ENCODE measurements at regions not wholly inside any gene's neighbourhood (a gene's known extent, or its start where the extent isn't known, plus 50 kb on each side); places are given as distances from the start of the nearest gene placed in this dataset.

- Histone ChIP-seq H3K4me1 (peaks cover 0 to 4% (median 0%) of the 10 kb centered on the region in 4 donors), H3K27ac (no peak overlapping the region), H3K36me3 (no peaks in the 10 kb centered on the region), H3K9me3 (no peaks in the 10 kb centered on the region), H3K4me3 (no peak overlapping the region), H3K27me3 (peaks cover 0 to 4% of the 10 kb centered on the region in 2 donors)
- intact Hi-C loops (cut with DNase I; ENCODE audit: low total_unique reads), result loop anchor here (5.0 to 10.0 kb wide), 2 partner anchors 641 to 749 kb away; no protein-coding TSS in a partner anchor
- no peak for DNase-seq
- TF ChIP-seq CTCF (IDR thresholded peaks at IDR 0.05), result no peak
Observed at GRCh38 chr20:24163506-24163905, 174.9 kb upstream of the GGTLC1 start.

- Histone ChIP-seq H3K4me1 (peaks cover 0 to 4% (median 0%) of the 10 kb centered on the region in 4 donors), H3K27me3 (peaks cover 0 to 4% of the 10 kb centered on the region in 2 donors), H3K9me3 (no peaks in the 10 kb centered on the region), H3K4me3 (no peak overlapping the region), H3K27ac (no peak overlapping the region), H3K36me3 (no peaks in the 10 kb centered on the region)
- TF ChIP-seq CTCF (IDR thresholded peaks at IDR 0.05), result peak; percentile 79
- DNase-seq, result peak; percentile 60 to 76
- intact Hi-C loops (cut with DNase I; ENCODE audit: low total_unique reads), result loop anchor here (5.0 to 10.0 kb wide), 2 partner anchors 644 to 752 kb away; no protein-coding TSS in a partner anchor
Observed at GRCh38 chr20:24160563-24161281, 172.1 kb upstream of the GGTLC1 start.

- H3K36me3 ChIP-seq, result no peaks in the 10 kb centered on the region
- DNase-seq, result no peak
- TF ChIP-seq CTCF (IDR thresholded peaks at IDR 0.05), result no peak
- no peak overlapping the region for H3K27ac ChIP-seq
- intact Hi-C loops (cut with DNase I; ENCODE audit: low total_unique reads), result no loop called here
- H3K9me3 ChIP-seq, result no peaks in the 10 kb centered on the region
- H3K4me3 ChIP-seq, result no peak overlapping the region
- no peaks in the 10 kb centered on the region for H3K4me1 ChIP-seq
- peaks cover 0 to 15% of the 10 kb centered on the region in 2 donors for H3K27me3 ChIP-seq
Observed at GRCh38 chr20:24158281-24158680, 169.7 kb upstream of the GGTLC1 start.

GRCh38 chr20:24157213-24157612 is 168.6 kb upstream of the GGTLC1 start:
- TF ChIP-seq CTCF (IDR thresholded peaks at IDR 0.05), result no peak
- DNase-seq, result no peak
- H3K9me3 ChIP-seq, result no peaks in the 10 kb centered on the region
- no peak overlapping the region for H3K4me3 ChIP-seq
- peaks cover 0 to 21% of the 10 kb centered on the region in 2 donors for H3K27me3 ChIP-seq
- H3K4me1 ChIP-seq, result no peaks in the 10 kb centered on the region
- H3K36me3 ChIP-seq, result no peaks in the 10 kb centered on the region
- no peak overlapping the region for H3K27ac ChIP-seq
- intact Hi-C loops (cut with DNase I; ENCODE audit: low total_unique reads), result no loop called here

DNA sequence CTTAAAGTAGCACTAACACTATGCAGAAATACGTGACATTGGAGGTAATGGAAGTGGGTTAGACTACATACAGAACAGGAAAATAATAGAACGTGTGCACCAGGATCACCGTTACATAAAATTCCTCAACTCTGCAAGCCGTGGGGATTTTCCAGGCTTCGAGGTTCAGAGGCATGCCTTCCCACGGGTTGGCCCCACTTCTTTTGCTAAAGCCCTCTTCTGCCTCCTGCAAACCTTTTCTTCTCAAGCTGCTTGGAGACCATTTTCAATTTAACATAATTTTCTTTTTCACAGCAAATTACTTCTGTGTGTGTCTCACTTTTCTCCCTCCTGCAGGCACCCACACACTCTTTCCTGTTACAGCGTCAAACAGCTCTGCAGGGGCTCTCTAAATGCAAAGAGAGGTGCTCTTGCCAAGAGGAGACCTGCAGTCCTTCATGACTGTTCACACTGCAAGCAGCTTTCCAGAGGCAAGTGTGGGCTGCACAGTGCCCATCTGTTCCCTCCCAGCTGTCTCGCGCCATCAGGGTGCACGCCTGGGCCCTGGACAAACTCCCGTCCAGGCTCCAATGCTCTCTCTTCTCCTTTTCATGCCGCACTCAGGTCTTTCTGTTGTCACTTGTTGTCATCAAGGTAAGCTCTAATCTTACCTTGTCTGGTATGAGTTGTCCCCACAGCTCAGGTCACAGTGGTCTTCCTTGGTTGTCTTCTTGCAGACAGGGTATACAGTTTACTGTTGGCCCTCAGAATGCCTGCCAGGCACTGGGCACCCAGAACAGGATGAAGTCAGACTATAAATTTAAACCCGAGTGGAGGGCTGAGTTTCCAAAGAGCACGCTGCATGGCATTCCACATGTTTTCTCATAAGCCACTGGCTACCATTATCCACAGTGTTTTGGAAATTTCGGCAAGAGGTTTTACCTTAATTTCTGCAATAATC is 164.8 kb upstream of the GGTLC1 start:
- Histone ChIP-seq H3K4me1 (no peaks in the 10 kb centered on the region), H3K27me3 (peaks cover 0 to 17% of the 10 kb centered on the region in 2 donors), H3K4me3 (no peak overlapping the region), H3K36me3 (no peaks in the 10 kb centered on the region), H3K9me3 (no peaks in the 10 kb centered on the region), H3K27ac (no peak overlapping the region)
- intact Hi-C loops (cut with DNase I; ENCODE audit: low total_unique reads), result no loop called here
- TF ChIP-seq CTCF (IDR thresholded peaks at IDR 0.05), result no peak
- no peak for DNase-seq
